HEK293 (cell line): ENCODE measurements at regions not wholly inside any gene's neighbourhood (a gene's known extent, or its start where the extent isn't known, plus 50 kb on each side); places are given as distances from the start of the nearest gene placed in this dataset.

Experiments
- KLF1 ChIP-seq: fragments of 450-650 bp; formaldehyde crosslinking; IDR thresholded peaks from 2 replicates; pipeline ENCODE4 v1.5.1; 2016; ENCODE audit warnings: missing biosample characterization, missing genetic modification characterization
- ZNF280D ChIP-seq: fragments of 450-650 bp; formaldehyde crosslinking; IDR thresholded peaks from 2 replicates; pipeline ENCODE4 v1.5.1; 2016; ENCODE audit warnings: missing biosample characterization, missing genetic modification characterization

DNA sequence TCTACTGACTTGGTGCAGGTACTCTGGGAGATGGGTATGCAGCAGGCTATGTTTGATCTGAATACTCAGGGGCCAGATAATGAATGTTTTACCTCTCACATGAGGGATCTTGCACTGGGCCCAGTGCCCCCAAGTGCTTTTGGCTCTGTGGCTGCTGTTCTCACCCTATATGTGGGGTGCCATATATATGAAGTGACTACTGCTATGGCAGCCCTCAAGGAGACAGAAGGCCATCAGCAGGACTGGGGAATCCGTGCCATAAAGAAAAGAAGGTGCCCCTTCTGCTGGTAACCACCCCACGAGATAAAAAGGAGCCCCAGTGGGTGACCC lies 302.1 kb downstream of the ZPLD1 start:
- no peak for TF ChIP-seq KLF1 (tag by site-specific recombination)
- TF ChIP-seq ZNF280D, result no peak
